Brain microvascular endothelial cell (primary cell): ENCODE measurements at regions not wholly inside any gene's neighbourhood (a gene's known extent, or its start where the extent isn't known, plus 50 kb on each side); places are given as distances from the start of the nearest gene placed in this dataset.

ENCODE experiments used
- DNase-seq: peaks from one replicate; pipeline ENCODE4 v3.0.0-alpha.2; 2020
- H3K27ac ChIP-seq: fragments of 250-450 bp; sonication (Bioruptor Pico); 2 replicates; pipeline ENCODE4 v1.5.1; 2020; ENCODE audit warnings: mild to moderate bottlenecking, moderate library complexity
- H3K27me3 ChIP-seq: fragments of 250-450 bp; sonication (Bioruptor Pico); replicated peaks from 2 replicates; pipeline ENCODE4 v1.5.1; 2020; ENCODE audit warnings: mild to moderate bottlenecking
- H3K36me3 ChIP-seq: fragments of 250-450 bp; sonication (Bioruptor Pico); replicated peaks from 2 replicates; pipeline ENCODE4 v1.5.1; 2020; ENCODE audit warnings: mild to moderate bottlenecking
- H3K4me3 ChIP-seq: 2 replicates; pipeline ENCODE4 v1.5.1; 2011; ENCODE audit warnings: low read depth, mild to moderate bottlenecking, control low read depth, low read length, moderate library complexity
- CTCF ChIP-seq: IDR thresholded peaks from 2 replicates; pipeline ENCODE4 v1.5.1; 2011; ENCODE audit warnings: low read depth, mild to moderate bottlenecking, moderate library complexity, low read length, control low read depth, inconsistent platforms; ENCODE audit errors: missing control alignments
- in situ Hi-C: cut with HindIII; loops from 2 replicates; pipeline ENCODE4 v1.10.0; 2017; ENCODE audit warnings: low sequenced_read_pairs, low pct_ligation_motif_present

- no peak overlapping the region for H3K4me3 ChIP-seq
- no peaks in the 10 kb centered on the region for H3K27me3 ChIP-seq
- H3K27ac ChIP-seq: no peak overlapping the region
- H3K36me3 ChIP-seq: no peaks in the 10 kb centered on the region
- no peak for DNase-seq
- TF ChIP-seq CTCF: no peak
- in situ Hi-C loops: no loop called here
These were observed 273.4 kb upstream of the PHYHIPL start for GRCh38 chr10:58903071-58903470.

GRCh38 chr10:58909881-58910280 lies 266.6 kb upstream of the PHYHIPL start:
- no peak for TF ChIP-seq CTCF
- H3K36me3 ChIP-seq: no peaks in the 10 kb centered on the region
- H3K27ac ChIP-seq: no peak overlapping the region
- no peak for DNase-seq
- no peak overlapping the region for H3K4me3 ChIP-seq
- H3K27me3 ChIP-seq: no peaks in the 10 kb centered on the region
- in situ Hi-C loops: no loop called here

GRCh38 chr10:58913717-58914116 lies 262.7 kb upstream of the PHYHIPL start:
- Histone ChIP-seq H3K27me3 (no peaks in the 10 kb centered on the region), H3K27ac (no peak overlapping the region), H3K4me3 (no peak overlapping the region), H3K36me3 (no peaks in the 10 kb centered on the region)
- no peak for DNase-seq
- TF ChIP-seq CTCF: no peak
- in situ Hi-C loops: no loop called here

GRCh38 chr10:58918887-58919286 lies 257.6 kb upstream of the PHYHIPL start:
- in situ Hi-C loops: no loop called here

GRCh38 chr10:58919927-58920654 lies 256.4 kb upstream of the PHYHIPL start:
- TF ChIP-seq CTCF: no peak
- peak; percentile 89 for DNase-seq
- Histone ChIP-seq H3K4me3 (no peak overlapping the region), H3K27ac (peak overlapping the region; percentile 85), H3K36me3 (no peaks in the 10 kb centered on the region), H3K27me3 (no peaks in the 10 kb centered on the region)
- in situ Hi-C loops: no loop called here

More at GRCh38 chr10:58918887-58919286, 257.6 kb upstream of the PHYHIPL start:
- TF ChIP-seq CTCF: no peak
- H3K27me3 ChIP-seq: no peaks in the 10 kb centered on the region
- DNase-seq: no peak
- no peak overlapping the region for H3K27ac ChIP-seq
- H3K36me3 ChIP-seq: no peaks in the 10 kb centered on the region
- H3K4me3 ChIP-seq: no peak overlapping the region

- H3K36me3 ChIP-seq: no peaks in the 10 kb centered on the region
- in situ Hi-C loops: no loop called here
- no peak for TF ChIP-seq CTCF
- H3K27me3 ChIP-seq: no peaks in the 10 kb centered on the region
- H3K4me3 ChIP-seq: no peak overlapping the region
- peak overlapping the region; percentile 85 for H3K27ac ChIP-seq
- DNase-seq: no peak
These were observed 255.8 kb upstream of the PHYHIPL start for GRCh38 chr10:58920655-58921003.
